ENCODE measurements at regions not wholly inside any gene's neighbourhood (a gene's known extent, or its start where the extent isn't known, plus 50 kb on each side); places are given as distances from the start of the nearest gene placed in this dataset.
"Not testable (repeated sequence)": the region's sequence is repeated elsewhere in the genome, so short reads cannot be mapped to it uniquely, and the experiment has no call there.

GRCh38 chr2:88967844-88968243, 276.4 kb downstream of the RPIA start:
- no peaks in the 10 kb centered on the region for H3K4me1 ChIP-seq (ENCODE audit: control insufficient read depth in 1 of 2, insufficient read depth in 2 of 2, low read length in 2 of 2)
- no peaks in the 10 kb centered on the region for H4K20me1 ChIP-seq (ENCODE audit: insufficient read depth, low read length)
- H3K4me2 ChIP-seq (replicated peaks; ENCODE audit: extremely low read depth, low read length, poor library complexity, severe bottlenecking), result no peak overlapping the region
- Mint-ChIP-seq H3K36me3 (no peaks in the 10 kb centered on the region), H3K27me3 (ENCODE audit: low read depth in 3 of 3) (peaks cover 0 to 2% (median 0%) of the 10 kb centered on the region in 3 donors), H3K9me3 (no peaks in the 10 kb centered on the region), H3K4me1 (no peaks in the 10 kb centered on the region), H3K27ac (no peak overlapping the region), H3K4me3 (no peak overlapping the region)
- no peak overlapping the region for H3K4me3 ChIP-seq (replicated peaks in 1 of 3; ENCODE audit: low read depth in 2 of 3, low read length in 3 of 3)
- no peak for TF ChIP-seq CTCF (IDR thresholded peaks at IDR 0.05)
- intact Hi-C loops (cut with micrococcal nuclease), result no loop called here
- H3K79me2 ChIP-seq (ENCODE audit: insufficient read depth, low read length), result no peaks in the 10 kb centered on the region
- no peaks in the 10 kb centered on the region for H3K27me3 ChIP-seq (ENCODE audit: control insufficient read depth in 2 of 2, insufficient read depth in 2 of 2, low read length in 2 of 2)
- WGBS (ENCODE audit: insufficient coverage), result no CpG with 5 or more reads among the region's 3 CpGs
- no peaks in the 10 kb centered on the region for H3K9me3 ChIP-seq (replicated peaks in 1 of 2; ENCODE audit: control insufficient read depth in 1 of 2, insufficient read depth in 1 of 2, low read length in 2 of 2)
- H2AFZ ChIP-seq (ENCODE audit: insufficient read depth, low read depth, low read length, poor library complexity, severe bottlenecking), result no peak overlapping the region
- H3K27ac ChIP-seq (ENCODE audit: low read depth in 1 of 2, low read length in 2 of 2), result no peak overlapping the region
- DNase-seq, result no peak
- H3K9ac ChIP-seq (ENCODE audit: insufficient read depth, low read length, poor library complexity, severe bottlenecking), result no peak overlapping the region
- H3K36me3 ChIP-seq (replicated peaks in 1 of 2; ENCODE audit: control insufficient read depth in 1 of 2, insufficient read depth in 2 of 2, low read length in 2 of 2), result no peaks in the 10 kb centered on the region

- H3K9me3 Mint-ChIP-seq; H4K20me1 ChIP-seq (ENCODE audit: insufficient read depth, low read length); H3K27ac ChIP-seq (ENCODE audit: low read depth in 1 of 2, low read length in 2 of 2); H3K4me2 ChIP-seq (replicated peaks; ENCODE audit: extremely low read depth, low read length, poor library complexity, severe bottlenecking); H3K36me3 ChIP-seq (replicated peaks in 1 of 2; ENCODE audit: control insufficient read depth in 1 of 2, insufficient read depth in 2 of 2, low read length in 2 of 2); H3K36me3 Mint-ChIP-seq; H3K9me3 ChIP-seq (replicated peaks in 1 of 2; ENCODE audit: control insufficient read depth in 1 of 2, insufficient read depth in 1 of 2, low read length in 2 of 2); H3K4me3 Mint-ChIP-seq; H3K79me2 ChIP-seq (ENCODE audit: insufficient read depth, low read length); H3K27me3 Mint-ChIP-seq (ENCODE audit: low read depth in 3 of 3); intact Hi-C loops (cut with micrococcal nuclease); H3K27me3 ChIP-seq (ENCODE audit: control insufficient read depth in 2 of 2, insufficient read depth in 2 of 2, low read length in 2 of 2); H3K27ac Mint-ChIP-seq; H3K9ac ChIP-seq (ENCODE audit: insufficient read depth, low read length, poor library complexity, severe bottlenecking); DNase-seq; H3K4me3 ChIP-seq (replicated peaks in 1 of 3; ENCODE audit: low read depth in 2 of 3, low read length in 3 of 3); H2AFZ ChIP-seq (ENCODE audit: insufficient read depth, low read depth, low read length, poor library complexity, severe bottlenecking); H3K4me1 Mint-ChIP-seq; H3K4me1 ChIP-seq (ENCODE audit: control insufficient read depth in 1 of 2, insufficient read depth in 2 of 2, low read length in 2 of 2): not testable (repeated sequence)
- WGBS (ENCODE audit: insufficient coverage), result no CpG with 5 or more reads among the region's 2 CpGs
These were observed 286.5 kb downstream of the RPIA start for GRCh38 chr2:88978011-88978410.

- H3K4me1 ChIP-seq (ENCODE audit: control insufficient read depth in 1 of 2, insufficient read depth in 2 of 2, low read length in 2 of 2); H4K20me1 ChIP-seq (ENCODE audit: insufficient read depth, low read length); H2AFZ ChIP-seq (ENCODE audit: insufficient read depth, low read depth, low read length, poor library complexity, severe bottlenecking); H3K4me3 ChIP-seq (replicated peaks in 1 of 3; ENCODE audit: low read depth in 2 of 3, low read length in 3 of 3); intact Hi-C loops (cut with micrococcal nuclease); H3K4me1 Mint-ChIP-seq; H3K9me3 ChIP-seq (replicated peaks in 1 of 2; ENCODE audit: control insufficient read depth in 1 of 2, insufficient read depth in 1 of 2, low read length in 2 of 2); H3K27me3 ChIP-seq (ENCODE audit: control insufficient read depth in 2 of 2, insufficient read depth in 2 of 2, low read length in 2 of 2); H3K4me3 Mint-ChIP-seq; H3K79me2 ChIP-seq (ENCODE audit: insufficient read depth, low read length); H3K9ac ChIP-seq (ENCODE audit: insufficient read depth, low read length, poor library complexity, severe bottlenecking); H3K9me3 Mint-ChIP-seq; DNase-seq; H3K27me3 Mint-ChIP-seq (ENCODE audit: low read depth in 3 of 3); H3K4me2 ChIP-seq (replicated peaks; ENCODE audit: extremely low read depth, low read length, poor library complexity, severe bottlenecking); H3K36me3 ChIP-seq (replicated peaks in 1 of 2; ENCODE audit: control insufficient read depth in 1 of 2, insufficient read depth in 2 of 2, low read length in 2 of 2); H3K27ac ChIP-seq (ENCODE audit: low read depth in 1 of 2, low read length in 2 of 2); H3K27ac Mint-ChIP-seq; H3K36me3 Mint-ChIP-seq: not testable (repeated sequence)
- WGBS (ENCODE audit: insufficient coverage), result 88% methylated on average over 1 of the region's 1 CpG
These were observed 287.0 kb downstream of the RPIA start for GRCh38 chr2:88978446-88978845.

- H3K27ac ChIP-seq (ENCODE audit: low read depth in 1 of 2, low read length in 2 of 2); intact Hi-C loops (cut with micrococcal nuclease); H3K9me3 ChIP-seq (replicated peaks in 1 of 2; ENCODE audit: control insufficient read depth in 1 of 2, insufficient read depth in 1 of 2, low read length in 2 of 2); DNase-seq; H3K36me3 ChIP-seq (replicated peaks in 1 of 2; ENCODE audit: control insufficient read depth in 1 of 2, insufficient read depth in 2 of 2, low read length in 2 of 2); H3K36me3 Mint-ChIP-seq; H3K27ac Mint-ChIP-seq; H3K4me3 ChIP-seq (replicated peaks in 1 of 3; ENCODE audit: low read depth in 2 of 3, low read length in 3 of 3); H2AFZ ChIP-seq (ENCODE audit: insufficient read depth, low read depth, low read length, poor library complexity, severe bottlenecking); H3K79me2 ChIP-seq (ENCODE audit: insufficient read depth, low read length); H3K27me3 Mint-ChIP-seq (ENCODE audit: low read depth in 3 of 3); H3K27me3 ChIP-seq (ENCODE audit: control insufficient read depth in 2 of 2, insufficient read depth in 2 of 2, low read length in 2 of 2); H3K4me1 ChIP-seq (ENCODE audit: control insufficient read depth in 1 of 2, insufficient read depth in 2 of 2, low read length in 2 of 2); H3K4me2 ChIP-seq (replicated peaks; ENCODE audit: extremely low read depth, low read length, poor library complexity, severe bottlenecking); H3K9me3 Mint-ChIP-seq; H3K9ac ChIP-seq (ENCODE audit: insufficient read depth, low read length, poor library complexity, severe bottlenecking); H3K4me3 Mint-ChIP-seq; H3K4me1 Mint-ChIP-seq; H4K20me1 ChIP-seq (ENCODE audit: insufficient read depth, low read length): not testable (repeated sequence)
- WGBS (ENCODE audit: insufficient coverage), result no CpG with 5 or more reads among the region's 2 CpGs
These were observed 292.6 kb downstream of the RPIA start for GRCh38 chr2:88984079-88984478.

All from CD14-positive monocyte (primary cell).